HG03354 (cell line): ENCODE measurements at regions not wholly inside any gene's neighbourhood (a gene's known extent, or its start where the extent isn't known, plus 50 kb on each side); places are given as distances from the start of the nearest gene placed in this dataset.
A peak's percentile ranks its signal among the peaks of the same experiment; 100 is the strongest.
"Not testable (repeated sequence)": the region's sequence is repeated elsewhere in the genome, so short reads cannot be mapped to it uniquely, and the experiment has no call there.

ENCODE experiments used
- ATAC-seq: cut with Tn5 transposase; IDR thresholded peaks from one replicate; pipeline ENCODE4 v1.9.1; 2021; ENCODE audit warnings: mild to moderate bottlenecking; ENCODE audit not compliant: unreplicated experiment, poor library complexity, severe bottlenecking

DNA sequence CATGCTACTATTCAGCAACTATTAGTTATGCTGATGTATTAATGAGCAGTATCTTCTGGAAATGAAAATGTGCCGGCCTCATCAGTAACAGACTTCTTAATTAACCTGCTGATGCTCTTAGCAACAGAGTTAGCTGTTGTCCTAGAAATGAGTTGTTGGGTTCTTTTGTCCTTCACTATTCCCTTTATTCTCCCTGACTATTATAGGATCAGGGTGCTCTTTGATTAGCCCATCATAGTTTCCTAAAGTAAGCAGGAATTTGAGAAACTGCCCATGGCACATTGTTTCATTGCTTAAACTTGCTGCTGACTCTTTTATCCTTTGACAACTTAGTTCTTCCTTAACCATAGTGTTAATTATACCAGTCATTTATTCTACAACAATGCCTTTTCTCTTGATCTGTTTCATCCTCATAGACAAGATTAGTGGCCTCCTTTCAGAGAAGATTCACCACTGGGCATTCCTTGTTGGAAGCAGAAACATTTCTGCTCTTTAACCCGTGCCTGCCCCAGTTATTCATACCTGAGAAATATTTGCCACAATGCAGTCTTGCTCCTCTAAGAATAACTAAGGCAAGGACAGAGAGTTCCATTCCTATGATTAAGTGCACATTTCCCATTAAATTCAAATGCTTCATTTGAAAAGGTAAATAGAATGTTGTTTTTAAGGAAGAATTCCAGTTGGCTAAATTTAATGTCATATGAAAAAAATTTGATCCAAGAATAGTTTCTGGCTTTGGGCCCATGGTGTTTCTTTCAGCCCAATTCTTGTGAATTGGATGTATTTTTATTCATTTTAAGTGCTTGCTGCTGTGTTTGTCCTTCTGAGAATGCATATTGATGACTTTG lies 573.3 kb upstream of the TBL1XR1 start:
- no peak for ATAC-seq

DNA sequence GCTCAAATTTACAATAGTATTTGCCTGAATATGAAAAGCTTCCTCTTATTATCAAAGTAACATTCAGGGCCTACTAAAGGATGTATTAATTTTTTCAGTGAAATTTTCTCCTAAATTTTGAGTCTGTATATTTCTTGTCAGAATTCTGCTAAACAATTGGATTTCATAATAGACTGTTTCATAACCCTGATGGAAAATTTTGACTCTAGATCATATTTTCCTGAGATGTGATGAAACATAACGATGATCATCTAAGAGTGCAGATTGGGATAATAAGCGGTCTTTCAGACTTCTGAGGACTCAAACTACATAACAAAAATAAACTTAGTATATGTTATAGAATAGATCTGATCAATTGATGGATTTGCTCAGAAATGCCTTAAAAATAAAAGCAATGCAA lies 574.5 kb upstream of the TBL1XR1 start:
- ATAC-seq = no peak

DNA sequence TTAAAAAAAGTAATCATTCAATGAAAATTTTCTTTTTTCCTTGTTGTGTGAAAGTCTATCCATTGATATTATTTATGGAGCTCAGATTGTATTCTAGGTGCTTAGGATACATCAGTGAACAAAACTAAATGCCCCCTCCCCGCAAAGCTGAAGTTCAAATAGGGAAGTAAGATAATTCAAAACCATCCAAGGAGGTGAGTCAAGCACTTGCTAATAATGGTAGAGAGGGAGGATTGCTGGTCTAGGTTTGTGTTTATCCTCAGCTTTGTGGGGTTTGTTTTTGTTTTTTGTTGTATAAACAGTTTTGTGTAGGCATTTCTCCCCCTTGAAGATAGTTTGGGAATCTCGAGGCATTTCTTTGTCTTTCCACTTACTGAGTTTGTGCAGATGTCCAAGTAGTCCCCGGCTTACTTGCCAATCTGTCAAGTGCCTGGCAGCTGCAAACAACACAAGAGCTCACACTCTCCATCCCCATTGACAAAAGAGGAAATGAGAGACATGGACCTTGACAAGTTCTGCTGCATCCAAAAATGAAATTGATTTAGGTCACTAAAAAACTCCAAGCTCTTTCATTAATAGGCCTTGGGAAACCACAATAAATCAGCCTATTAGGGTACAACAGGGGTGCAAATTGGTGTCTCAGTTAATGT lies 575.8 kb upstream of the TBL1XR1 start:
- ATAC-seq = no peak

DNA sequence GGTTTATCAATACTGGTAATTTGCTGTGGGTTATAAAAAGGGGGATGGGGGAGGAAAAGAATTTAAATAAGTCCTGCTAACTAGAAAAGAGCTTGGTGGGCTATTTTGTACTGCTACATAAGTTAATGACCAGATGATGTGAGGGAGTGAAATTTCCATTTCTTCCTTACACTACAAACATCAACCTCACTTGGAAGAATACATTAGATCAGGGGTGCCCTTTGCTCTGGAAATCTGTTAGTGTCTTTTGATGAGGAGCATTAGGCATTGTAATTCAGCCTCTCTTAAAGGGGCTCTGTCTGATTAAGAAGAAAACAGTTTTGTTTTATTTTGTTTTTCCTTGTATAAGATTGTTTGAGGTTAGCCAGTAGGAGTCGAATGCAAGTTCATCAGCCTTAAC lies 576.4 kb upstream of the TBL1XR1 start:
- ATAC-seq = no peak

GRCh38 chr3:177776661-177777101 lies 579.4 kb upstream of the TBL1XR1 start:
- no peak for ATAC-seq

DNA sequence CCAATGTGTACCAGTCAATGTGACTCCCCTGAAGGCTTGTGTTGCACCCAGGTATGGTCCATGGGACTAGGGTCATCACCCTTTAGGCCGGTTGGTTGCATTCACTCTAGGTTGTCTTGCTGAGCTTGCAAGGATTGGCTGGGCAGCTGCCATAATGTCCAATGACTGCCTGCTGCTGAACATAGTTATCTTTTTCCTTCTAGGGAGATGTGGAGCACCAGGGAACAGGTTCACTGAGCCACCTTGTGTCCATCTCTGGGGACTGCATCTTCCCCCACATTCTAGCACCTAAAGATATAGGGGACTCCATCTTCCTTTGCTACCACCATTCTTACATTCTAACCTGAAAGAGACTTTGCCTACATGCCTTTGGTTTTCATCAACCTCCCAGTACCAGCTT lies 580.4 kb upstream of the TBL1XR1 start:
- peak; percentile 95 for ATAC-seq

- ATAC-seq = no peak
Observed at GRCh38 chr3:177778633-177779032, 581.4 kb upstream of the TBL1XR1 start.

DNA sequence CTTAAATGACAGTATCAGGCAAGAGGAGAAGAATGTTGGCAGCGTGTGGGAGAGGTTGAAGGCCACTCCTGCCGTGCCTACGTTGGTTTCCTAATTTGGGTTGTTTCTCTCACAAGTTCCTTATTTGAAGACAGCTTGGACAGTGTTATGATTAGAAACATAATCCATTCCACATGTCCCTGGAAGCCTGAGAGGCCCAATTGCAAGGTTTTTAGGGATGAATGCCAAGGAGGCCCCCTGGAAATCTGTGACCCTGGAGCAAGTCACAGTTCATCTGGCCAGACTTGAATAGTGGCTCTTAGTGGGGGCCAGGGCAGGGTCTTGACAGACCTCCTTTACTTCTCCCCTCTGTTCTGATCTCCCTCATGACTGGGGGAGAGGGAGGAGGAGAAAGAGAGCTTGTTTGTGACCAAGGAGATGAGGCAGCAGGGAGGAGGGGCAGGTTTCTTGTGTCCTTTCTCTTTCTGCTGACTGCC lies 584.4 kb upstream of the TBL1XR1 start:
- no peak for ATAC-seq

DNA sequence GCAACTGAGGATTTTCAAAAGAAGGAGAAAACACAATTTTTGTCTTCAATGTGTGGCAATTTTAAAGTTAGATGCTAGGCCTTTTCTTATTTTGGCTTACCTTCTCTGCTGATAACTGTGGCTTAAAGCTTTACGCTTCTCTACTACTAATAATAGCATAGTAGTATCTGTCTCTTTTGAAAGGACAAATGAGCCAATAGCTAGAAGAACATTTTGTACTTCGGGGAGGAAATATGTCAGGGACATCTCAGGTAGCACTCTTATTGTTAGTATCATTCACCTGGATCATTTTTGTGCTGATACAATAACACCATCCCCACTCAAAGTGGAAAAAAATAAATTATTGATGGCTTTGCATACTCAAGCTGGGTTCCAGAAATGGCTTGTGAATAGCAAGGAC lies 586.1 kb upstream of the TBL1XR1 start:
- ATAC-seq = no peak

- no peak for ATAC-seq
Observed at GRCh38 chr3:177783767-177784166, 586.5 kb upstream of the TBL1XR1 start.

DNA sequence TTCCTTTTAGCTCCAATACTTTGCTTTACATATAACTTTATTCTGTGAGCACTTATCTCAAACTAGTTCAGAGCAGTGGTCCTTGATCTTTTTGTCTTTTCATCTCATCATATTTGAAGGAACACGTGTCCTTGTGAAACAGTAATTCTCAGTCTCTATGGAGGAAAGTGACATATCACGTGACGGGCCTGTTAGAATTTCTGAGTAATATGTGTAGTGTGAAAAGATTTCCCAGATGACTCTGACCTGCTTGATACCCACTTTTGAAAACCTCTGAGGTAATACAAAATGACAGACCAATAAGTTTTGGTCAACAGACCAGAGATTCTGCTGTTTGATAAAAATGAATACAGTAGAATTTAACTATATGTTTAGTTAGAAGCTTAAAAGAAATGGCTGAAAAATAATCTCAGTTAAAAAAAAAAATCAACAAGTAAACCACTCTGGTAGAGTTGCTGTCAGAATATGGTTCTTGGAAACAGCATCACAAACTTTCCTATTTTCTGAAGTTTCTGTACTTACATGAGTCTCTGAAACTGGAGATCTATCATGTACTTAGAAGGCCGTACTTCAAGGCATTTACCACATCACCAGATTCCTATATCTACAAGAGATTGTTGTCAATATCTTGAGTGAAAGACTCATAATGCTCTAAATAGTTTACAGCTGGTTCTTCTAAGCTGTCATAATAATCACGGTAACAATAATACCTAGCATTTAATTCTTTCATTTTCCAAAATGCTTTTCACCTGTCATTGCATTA lies 590.2 kb upstream of the TBL1XR1 start:
- ATAC-seq = peak; percentile 86

GRCh38 chr3:177789500-177789899 lies 592.2 kb upstream of the TBL1XR1 start:
- ATAC-seq = no peak

DNA sequence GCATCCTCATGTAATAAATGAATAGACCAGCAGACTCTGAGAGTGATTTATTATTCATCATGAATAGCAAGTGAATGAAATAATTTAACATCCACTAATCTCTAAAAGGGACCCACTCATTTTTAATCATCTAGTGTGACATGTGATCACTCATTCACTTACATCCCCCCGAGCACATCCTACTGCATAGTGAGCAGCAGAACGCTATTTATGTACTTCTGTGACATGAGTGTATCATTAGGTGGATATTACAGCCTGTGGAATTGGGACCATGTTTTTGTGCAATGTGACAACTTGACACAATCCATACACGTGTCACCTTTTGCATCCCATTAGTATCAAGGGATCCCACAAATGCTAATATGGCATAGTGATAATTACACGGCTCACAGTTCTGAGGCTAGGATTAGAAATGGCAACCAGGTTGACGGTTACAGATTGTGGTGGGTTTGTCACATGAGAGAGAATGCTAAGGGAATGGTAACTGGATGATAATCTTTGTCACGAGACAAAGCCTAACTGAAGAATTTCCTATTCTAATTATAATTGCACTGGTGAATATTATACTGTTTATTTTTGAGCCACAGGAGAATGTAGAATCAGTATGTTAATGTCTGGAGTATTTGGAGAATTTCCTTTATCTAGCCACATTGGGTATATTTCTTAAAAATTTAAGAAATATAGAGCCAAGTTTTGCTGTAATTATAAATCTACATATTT lies 595.2 kb upstream of the TBL1XR1 start:
- ATAC-seq = no peak

DNA sequence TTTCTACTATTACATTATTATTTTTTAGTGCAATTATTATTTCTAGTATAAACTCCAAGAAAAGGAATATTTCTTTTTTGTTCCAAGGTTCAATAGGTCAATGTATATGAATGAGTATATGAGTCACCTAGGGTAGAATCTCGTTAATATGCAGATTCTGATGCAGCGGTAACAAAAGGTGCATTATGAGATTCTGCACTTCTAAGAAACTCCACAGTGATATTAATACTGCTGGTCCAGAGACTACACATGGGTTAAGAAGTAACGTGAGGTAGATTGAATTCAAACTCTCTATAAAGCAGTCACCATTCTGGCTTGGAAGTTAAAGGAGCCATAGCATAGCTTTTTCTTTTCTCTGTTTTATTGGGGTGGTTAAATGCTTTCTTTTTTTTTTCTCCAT lies 596.2 kb upstream of the TBL1XR1 start:
- ATAC-seq = no peak

DNA sequence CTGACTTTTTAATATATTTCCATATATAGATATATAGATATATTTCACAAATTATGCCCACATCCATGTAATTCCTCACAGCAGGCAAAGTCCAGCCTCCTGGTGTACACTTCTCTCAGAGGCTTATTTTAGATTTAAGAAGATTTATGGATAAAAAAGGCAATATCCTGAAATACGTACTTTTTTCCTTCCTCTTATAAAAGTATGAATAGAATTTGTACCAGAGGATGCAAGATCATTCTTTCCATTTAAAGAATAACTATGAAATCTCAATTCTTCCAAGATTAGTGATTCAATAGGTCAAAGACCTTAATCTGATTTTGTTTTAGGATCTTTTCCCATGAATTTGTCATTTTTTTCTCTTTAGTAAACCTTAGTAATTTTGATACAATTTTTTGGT lies 597.9 kb upstream of the TBL1XR1 start:
- ATAC-seq = no peak

DNA sequence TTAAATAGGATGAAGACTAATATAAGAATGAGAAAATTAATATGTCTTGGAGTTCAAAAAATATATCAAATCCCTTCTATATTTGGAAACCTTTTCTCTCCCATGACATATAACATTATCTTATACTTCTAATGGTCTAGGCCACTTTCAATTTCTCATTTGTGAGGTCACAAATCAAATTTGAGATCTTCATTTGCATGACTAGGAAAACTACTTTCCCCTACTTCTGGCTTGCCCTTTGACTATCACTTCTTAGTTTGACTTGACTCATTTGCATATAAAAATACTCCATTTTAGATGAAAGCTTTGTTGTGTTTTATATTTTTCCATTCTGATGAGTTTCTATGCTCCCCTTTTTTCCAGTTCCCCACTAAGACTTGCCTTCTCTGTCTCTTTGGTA lies 598.6 kb upstream of the TBL1XR1 start:
- ATAC-seq = no peak

- not testable (repeated sequence) for ATAC-seq
Observed at GRCh38 chr3:177800147-177800546, 602.9 kb upstream of the TBL1XR1 start.

DNA sequence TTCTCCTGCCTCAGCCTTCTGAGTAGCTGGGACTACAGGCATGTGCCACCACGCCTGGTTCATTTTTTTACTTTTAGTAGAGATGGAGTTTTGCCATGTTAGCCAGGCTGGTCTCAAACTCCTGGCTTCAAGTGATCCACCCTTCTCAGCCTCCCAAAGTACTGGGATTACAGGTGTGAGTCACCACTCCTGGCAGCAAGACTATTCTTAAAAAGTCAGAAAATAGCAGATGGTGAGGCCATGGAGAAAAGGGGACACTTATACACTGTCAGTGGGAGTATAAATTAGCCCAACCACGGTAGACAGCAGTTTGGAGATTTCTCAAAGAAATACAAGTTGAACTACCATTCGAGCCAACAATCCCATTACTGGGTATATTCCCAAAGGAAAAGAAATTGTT lies 603.3 kb upstream of the TBL1XR1 start:
- ATAC-seq = no peak

DNA sequence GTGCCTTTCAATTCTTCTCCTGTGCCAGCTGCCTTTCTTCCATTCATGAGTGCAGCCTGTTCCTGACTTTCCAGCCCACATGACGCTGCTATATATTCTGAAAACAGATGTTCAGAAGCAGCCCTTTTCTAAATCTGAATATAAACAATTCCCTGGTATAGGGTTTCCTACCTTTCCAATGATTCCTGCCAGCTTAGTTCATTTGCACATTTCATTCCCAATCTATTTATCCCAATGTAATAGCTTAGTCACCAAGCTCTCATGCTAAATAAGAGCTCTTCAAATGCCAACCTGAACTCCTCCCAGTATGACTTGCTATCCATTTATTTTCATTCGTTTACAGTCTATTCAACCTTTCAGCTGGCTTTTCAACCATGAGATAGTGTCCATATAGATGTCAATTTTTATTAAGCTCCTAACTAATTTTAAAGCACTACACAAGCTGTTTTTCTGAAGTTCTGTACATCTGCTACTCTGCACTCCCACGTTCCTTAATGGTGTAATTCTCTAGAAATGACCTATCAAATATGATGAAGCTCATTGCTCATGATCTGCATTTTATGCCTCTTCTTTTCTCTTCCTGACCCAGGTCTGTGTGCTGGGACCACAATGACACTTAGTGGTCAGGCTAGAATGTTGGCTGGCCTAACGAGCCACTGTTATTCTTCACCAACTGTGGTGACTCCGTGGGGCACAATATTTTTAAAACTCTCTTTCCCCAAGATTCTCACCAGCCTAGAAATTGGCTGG lies 605.0 kb upstream of the TBL1XR1 start:
- no peak for ATAC-seq
